Endothelial cell of hepatic sinusoid (primary cell): ENCODE measurements at regions not wholly inside any gene's neighbourhood (a gene's known extent, or its start where the extent isn't known, plus 50 kb on each side); places are given as distances from the start of the nearest gene placed in this dataset.

ENCODE experiments used
- in situ Hi-C: cut with HindIII; loops from 2 replicates; pipeline ENCODE4 v1.10.0; 2017; ENCODE audit warnings: low sequenced_read_pairs

DNA sequence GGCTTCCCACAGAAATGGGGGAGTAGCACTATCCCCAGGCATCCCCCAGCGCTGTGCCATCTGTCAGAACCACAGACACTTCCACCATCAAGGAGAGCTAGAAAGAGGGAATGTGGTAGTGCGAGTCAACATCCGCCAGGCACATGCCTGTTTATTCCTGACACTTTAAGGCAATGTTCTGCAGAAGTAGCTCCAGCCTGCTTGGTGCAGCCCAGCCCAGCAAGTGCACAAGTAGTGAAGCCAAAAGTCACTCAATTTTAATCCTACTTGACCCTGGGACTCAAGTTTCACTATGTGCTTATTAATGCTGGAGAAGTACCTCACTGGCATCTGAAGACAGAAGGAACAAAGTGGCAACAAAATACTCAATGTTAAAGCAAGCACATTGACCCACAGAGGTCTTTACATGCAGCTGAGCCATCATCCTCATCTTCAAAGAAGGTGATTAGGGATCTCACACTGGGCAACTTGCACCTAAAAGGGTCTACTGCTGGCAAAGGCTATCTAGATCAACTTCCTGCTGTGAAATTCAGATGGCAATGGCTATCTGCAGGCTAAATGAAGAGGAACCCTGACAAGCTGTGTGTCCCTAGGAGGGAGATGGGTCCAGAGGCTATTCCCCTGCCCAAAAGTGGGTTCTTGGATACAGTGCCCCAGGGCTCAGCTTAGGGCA lies 61.4 kb upstream of the CLDN18 start:
- in situ Hi-C loops: no loop called here

DNA sequence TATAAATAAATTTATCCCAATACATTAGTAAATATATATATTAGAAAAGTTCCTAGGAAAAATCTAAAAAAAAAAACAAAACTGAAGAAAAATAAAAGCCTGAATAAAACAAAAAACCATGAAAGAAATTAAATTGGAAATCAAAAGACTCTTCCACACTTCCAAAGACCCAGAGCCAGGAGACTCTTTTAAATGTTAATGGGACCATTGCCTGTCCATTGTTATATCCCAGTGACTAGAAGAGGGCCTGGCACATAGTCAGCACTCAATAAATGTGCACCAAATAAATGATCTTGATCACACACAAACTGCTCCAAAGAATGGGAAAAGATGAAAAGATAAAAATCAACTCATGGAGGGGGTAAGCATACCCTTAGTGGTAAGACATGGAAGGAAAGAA lies 51.3 kb upstream of the CLDN18 start:
- in situ Hi-C loops: loop anchor here (25.0 kb wide), 1 partner anchor 846 kb away; no protein-coding TSS in a partner anchor
